ENCODE measurements at regions not wholly inside any gene's neighbourhood (a gene's known extent, or its start where the extent isn't known, plus 50 kb on each side); places are given as distances from the start of the nearest gene placed in this dataset.

- no peak for DNase-seq
Observed at GRCh38 chr5:158553195-158553961, 546.3 kb downstream of the EBF1 start.

GRCh38 chr5:158552241-158552640 lies 547.5 kb downstream of the EBF1 start:
- DNase-seq, result no peak

- no peak for DNase-seq
Observed at GRCh38 chr5:158549311-158549710, 550.4 kb downstream of the EBF1 start.

DNA sequence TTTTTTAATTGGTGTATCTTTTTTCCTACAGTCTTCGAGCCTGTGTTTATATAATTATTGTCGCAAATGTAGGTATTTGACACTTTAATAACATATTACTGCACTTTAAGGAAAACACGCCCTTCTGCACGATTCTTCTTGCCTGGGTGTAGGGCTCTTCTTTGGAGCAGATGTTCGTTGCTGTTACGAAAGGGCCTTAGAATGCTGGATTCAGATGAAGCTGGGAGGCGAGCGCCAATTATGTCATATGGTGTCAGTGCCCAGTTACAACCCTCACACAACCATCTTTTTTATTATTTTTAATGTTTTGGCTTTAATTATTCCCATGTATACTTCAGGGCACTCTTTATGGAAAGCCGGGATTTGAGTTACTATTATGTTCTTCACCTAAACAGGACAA lies 553.0 kb downstream of the EBF1 start:
- DNase-seq, result no peak

DNA sequence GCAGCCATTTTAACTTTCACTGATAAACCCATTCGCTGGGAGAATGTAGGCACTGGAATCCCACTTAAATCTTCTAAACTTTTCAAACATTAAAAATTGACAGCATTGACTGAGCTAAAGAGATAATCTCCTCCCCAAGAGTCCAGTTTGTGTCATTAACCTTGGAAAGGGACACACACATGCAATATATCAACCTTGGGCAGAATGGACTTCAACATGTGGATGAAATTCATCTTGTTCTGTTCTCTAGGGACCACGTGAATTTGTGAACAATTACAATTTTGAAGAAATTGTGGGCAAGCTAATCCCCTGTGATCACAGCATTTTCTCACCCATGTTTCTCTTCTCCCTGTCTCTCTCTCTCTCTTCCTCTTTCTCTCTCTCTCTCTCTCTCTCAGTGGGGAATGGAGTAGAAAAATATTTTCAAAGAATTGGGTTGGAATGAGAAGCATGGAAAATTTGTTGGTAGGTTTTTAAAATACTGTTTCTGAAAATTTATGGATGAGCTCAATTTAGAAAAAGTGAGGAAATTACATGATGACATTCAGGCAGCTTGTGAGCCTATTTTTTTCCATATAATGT lies 553.7 kb downstream of the EBF1 start:
- no peak for DNase-seq

DNA sequence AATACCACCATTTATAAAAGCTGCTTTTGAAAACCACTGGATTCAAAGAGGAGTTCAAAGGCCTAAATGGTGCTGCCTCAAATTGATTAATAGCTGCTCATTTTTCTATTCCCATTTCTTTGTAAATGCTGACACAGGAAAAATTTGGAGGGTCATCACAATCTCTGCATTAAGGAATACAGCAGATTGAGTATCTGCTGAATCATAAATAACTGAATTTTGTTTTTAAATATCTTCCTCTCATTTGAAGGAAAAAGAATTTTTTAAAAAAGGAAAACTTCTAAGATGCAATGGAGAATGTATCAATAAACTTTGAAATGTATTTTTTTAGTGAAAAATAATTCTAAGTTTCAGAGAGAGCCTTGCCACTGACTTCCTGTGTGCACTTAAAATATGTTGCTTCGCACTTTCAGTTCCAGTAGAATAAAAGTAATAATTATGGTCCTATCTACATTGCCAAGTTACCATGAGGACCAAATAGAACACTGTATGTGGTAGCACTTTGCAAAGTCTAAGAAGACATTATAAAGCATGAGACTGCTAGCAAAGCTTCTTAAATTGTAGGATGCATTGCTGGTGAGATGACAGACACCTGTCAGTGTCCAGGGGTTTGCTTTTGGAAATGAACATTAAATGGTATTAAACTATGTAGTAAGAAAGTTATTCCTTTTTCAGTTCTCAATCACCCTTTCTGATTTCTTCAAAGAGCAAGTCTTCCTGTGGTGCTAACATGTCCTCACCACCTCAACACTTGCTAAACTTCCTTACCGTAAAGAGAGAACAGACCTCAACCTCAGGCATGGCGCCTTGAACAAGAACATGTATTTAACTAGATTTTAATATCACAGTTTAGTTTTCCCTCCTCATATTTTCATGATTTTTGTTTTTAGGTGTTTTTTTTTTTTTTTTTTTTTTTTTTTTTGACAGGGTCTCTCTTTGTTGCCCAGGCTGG lies 555.1 kb downstream of the EBF1 start:
- no peak for DNase-seq

- peak; percentile 47 for DNase-seq
Observed at GRCh38 chr5:158543539-158544387, 556.0 kb downstream of the EBF1 start.

DNA sequence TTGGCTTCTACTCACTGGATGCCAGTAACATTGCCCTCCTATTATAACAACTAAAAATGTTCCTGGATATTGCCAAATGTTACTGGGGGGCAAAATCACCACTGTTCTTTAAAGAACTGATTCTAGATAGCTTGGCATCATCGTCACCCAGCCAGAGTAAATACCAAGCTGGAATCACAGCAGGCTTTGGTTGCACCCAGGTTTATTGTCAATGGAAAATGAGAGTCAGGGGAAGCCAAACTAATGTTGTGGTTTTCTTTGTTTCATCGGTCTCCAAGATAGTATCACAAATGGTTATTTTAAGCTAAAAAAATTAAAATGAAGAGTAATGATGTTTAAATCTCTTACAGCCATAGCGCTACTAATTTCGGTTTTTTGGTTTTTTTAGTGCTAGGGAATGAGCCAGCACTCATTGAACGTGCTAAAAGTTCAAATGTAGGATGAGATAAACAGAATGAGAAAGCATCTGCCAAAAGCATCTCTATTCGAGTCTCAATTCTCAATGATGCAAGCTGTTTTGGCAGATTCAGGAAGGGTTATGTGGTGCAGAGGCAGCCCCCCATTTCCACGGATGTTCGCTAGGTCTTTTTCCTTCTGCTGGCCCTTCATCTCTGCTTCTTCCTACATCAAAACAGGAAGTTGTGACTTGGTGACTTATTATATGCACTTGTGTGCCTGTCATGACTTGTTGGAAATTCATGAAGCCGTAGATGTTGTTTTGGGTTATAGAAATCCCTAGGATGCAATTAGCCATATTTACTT lies 558.0 kb downstream of the EBF1 start:
- no peak for DNase-seq

- no peak for DNase-seq
Observed at GRCh38 chr5:158538506-158539074, 561.1 kb downstream of the EBF1 start.

DNA sequence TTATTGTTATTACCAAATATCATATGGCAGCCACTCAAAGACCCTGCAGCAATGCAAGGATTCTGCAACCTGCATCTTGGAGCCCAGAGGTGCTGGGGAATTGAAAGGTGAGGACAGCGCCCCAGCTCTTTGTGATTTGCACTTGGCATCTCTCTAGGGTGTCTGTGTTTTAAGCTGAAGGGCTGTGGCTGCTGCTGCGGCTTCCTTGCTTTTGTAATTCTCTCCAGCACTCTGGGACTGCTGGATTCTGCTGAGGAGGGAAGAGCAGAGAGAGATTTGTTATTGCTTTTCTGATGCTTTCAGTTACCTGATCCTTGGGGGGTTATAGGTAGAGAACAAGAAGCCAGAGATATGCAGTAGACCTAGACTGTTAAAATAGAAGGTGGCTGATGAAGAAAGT lies 562.4 kb downstream of the EBF1 start:
- no peak for DNase-seq

- DNase-seq, result no peak
Observed at GRCh38 chr5:158534203-158534602, 565.5 kb downstream of the EBF1 start.

DNA sequence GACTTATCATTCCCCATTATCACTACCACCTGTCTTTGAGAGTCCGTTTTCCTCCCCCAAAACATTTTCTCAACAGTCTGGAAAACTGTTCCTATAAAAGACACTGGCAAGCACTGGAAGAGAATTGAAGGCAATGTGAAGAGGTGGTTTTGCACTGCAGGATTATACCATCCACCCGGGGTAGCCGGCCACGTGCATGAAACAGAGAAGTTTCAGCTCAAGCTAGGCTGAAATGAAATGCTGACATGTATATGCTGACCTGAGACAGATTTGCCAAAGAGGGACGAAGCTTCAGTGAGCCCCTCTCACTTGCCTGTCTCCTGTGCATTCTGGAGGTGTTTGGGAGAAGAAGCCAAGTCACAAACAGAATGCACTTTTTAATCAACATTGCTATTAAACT lies 567.0 kb downstream of the EBF1 start:
- DNase-seq, result no peak

DNA sequence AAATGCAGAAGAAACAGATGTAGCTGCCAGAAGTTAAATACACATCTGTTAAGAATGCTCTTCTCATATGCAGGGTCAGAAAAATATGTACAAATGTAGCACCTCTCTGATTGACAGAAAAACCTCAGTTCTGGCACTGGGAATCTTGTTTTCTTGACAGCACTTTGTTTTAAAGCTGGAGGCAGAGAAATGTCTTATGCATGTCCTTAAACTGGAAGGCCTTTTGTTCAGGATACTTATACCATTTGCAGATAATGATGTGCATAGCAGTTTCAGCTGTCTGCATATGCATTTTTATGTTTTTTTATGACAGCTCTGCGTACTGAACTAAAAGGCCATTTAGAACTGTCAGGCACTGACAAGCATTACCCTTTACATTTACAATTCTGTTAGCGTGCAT lies 567.9 kb downstream of the EBF1 start:
- no peak for DNase-seq

GRCh38 chr5:158530115-158530514 lies 569.6 kb downstream of the EBF1 start:
- DNase-seq, result no peak

DNA sequence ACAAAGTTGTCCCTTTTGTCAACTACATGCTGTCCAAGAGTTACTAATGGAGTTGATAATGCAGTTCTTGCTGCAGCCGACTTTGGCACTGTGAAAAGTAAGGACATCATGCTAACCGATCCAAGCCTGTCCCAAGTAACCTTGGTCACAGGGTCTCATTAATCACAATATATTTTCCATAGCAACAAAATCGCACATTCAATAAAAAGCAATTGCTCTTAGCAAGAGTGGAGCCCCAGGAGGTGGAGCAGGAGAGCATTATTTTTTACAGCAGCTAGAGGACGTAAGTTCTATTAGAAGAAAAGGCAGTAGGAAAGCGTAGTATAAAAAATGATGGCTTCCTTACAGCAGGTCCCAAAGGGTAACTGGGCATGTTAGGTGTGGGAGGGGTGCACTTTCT lies 570.3 kb downstream of the EBF1 start:
- DNase-seq, result no peak

GRCh38 chr5:158525663-158526062 lies 574.1 kb downstream of the EBF1 start:
- no peak for DNase-seq

- DNase-seq, result no peak
Observed at GRCh38 chr5:158524070-158524469, 575.6 kb downstream of the EBF1 start.

DNA sequence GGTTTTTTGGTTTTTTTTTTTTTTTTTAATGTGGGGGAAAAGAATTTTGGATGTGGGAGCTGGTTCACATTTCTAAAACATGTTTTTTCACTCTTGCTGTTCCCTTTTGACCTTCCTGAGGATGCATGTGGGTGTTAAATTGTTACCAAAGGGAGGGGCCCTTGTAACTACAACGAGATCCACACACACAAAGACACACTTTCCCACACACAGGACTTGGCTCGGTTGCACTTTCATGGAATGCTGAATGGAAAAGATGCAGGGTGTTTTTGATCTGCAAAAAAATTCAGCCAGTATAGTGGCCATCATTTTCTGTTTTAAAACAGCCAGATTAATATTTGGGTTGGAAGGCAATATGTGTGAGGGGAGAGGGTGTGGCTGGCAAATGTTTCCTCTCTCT lies 576.9 kb downstream of the EBF1 start:
- DNase-seq, result no peak

DNA sequence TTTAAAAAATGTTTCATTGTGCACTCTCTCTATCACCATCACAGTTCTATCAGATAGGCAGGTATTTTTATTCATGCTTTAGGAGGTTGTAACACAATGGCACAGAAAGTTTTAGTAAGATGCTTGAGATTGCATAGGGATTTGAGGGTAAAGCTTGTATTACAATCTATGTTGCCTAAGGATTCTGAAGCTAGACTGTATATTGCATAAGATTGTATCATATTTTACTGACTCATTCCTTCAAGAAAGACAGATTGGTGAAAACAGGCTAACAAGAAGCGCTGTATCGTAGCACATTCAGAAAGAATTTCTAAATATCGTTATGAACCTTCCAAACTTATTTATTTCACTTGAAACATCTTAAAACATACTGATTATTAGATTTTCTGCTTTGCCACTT lies 577.7 kb downstream of the EBF1 start:
- DNase-seq, result no peak

DNA sequence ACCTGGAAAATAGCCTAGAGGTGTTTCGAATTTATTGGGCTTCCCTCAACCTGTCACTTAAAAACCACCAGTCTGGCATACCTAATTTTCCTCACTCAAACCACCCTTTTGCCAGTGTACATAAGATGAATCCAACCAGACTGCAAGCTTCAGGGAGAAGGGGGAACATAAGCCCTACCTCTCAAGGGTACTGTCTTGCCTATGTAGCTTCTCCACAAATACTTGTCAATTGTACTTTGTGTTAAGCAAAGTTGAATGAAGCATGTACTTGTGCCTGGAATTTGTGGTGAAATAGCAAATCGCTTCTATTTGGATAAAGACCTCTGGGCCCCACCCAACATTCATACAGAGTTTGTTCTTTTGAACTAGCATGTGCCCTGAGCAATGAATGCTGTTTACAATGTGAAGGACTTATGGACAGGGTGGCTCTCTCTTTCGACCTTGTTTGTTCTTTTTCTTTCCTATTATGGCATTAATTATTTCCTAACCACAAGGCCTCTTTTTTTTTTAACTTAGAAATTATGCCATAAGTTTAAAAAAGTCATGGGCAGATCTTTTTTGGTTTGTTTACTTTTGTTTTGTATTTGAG lies 580.2 kb downstream of the EBF1 start:
- DNase-seq, result no peak

DNA sequence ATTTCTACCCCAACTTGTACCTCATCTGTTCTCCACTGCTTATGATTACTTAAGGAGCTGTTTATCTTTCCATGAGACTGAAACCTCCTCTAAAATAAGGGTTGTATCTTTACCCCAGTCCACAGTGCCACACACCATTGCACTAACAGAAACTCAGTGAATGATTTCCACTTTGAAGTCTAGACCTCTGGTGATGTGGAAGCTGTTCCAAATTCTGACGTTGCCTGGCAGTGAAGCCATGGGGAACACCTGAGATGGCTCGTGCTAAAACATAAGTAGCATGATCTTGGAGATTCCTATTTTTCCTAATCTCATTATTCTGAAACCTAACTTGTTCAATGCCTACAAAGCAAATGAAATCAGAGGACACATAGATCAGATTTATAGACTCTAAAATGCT lies 583.2 kb downstream of the EBF1 start:
- DNase-seq, result no peak

Data from activated CD4-positive, alpha-beta T cell treated with anti-CD3 and anti-CD28 coated beads, Interleukin-2, amount 50 U/mL, for 16 hours (primary cell).